Fibroblast of mammary gland (primary cell): ENCODE measurements at regions not wholly inside any gene's neighbourhood (a gene's known extent, or its start where the extent isn't known, plus 50 kb on each side); places are given as distances from the start of the nearest gene placed in this dataset.

Experiments used
- DNase-seq: peaks from one replicate; pipeline ENCODE4 v3.0.0-alpha.2; 2010; ENCODE audit warnings: low read depth
- H3K4me3 ChIP-seq: 2 replicates; pipeline ENCODE4 v1.5.1; 2011; ENCODE audit warnings: low read depth, mild to moderate bottlenecking, low read length, moderate library complexity; ENCODE audit not compliant: control insufficient read depth
- TF ChIP-seq, protein P1 (sequence below): conservative IDR thresholded peaks from 2 replicates; pipeline ENCODE4 v1.5.1; 2011; ENCODE audit warnings: low read depth, low read length, inconsistent platforms; ENCODE audit not compliant: control insufficient read depth, insufficient read depth

DNA sequence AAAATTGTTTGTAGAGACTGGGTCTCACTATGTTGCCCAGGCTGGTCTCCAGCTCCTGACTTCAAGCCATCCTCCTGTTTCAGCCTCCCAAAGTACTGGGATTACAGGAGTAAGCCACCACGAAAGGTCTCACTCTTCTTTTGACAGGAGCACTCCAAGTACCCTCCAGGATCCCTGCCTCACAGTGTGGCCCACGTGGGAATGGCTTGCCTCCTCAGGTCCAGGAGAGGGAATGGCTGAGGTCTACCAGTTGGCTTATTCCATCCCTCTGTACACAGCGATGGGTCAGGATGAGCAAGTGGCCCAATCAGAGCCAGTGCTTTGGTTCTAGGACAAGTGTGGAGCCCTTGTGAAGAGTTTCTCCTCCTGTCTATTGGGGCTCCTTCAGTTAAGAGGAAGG is 73.7 kb upstream of the ZNF423 start:
- DNase-seq: no peak
- no peak overlapping the region for H3K4me3 ChIP-seq
- TF ChIP-seq, protein P1, sequence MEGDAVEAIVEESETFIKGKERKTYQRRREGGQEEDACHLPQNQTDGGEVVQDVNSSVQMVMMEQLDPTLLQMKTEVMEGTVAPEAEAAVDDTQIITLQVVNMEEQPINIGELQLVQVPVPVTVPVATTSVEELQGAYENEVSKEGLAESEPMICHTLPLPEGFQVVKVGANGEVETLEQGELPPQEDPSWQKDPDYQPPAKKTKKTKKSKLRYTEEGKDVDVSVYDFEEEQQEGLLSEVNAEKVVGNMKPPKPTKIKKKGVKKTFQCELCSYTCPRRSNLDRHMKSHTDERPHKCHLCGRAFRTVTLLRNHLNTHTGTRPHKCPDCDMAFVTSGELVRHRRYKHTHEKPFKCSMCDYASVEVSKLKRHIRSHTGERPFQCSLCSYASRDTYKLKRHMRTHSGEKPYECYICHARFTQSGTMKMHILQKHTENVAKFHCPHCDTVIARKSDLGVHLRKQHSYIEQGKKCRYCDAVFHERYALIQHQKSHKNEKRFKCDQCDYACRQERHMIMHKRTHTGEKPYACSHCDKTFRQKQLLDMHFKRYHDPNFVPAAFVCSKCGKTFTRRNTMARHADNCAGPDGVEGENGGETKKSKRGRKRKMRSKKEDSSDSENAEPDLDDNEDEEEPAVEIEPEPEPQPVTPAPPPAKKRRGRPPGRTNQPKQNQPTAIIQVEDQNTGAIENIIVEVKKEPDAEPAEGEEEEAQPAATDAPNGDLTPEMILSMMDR: no peak

DNA sequence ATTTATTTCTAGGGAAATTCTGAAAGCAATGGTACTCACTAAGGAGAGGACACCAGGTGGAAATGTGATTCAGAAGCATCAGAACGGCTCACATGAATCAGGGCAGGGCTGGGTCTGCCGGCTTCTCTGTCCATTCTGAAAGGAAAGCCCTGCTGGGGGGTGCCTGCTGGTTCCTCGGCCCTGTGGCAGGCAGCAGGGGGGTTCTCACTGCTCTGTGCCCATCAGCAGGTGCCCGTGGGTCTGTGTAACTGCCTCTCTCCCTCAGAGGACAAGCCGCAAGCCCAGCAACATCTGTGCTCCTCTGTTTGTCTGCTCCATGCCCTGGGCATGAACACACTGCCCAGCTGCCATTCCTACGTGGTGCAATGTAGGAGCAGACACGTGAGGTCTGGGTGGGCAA is 74.9 kb upstream of the ZNF423 start:
- TF ChIP-seq, protein P1: no peak
- no peak overlapping the region for H3K4me3 ChIP-seq
- no peak for DNase-seq

DNA sequence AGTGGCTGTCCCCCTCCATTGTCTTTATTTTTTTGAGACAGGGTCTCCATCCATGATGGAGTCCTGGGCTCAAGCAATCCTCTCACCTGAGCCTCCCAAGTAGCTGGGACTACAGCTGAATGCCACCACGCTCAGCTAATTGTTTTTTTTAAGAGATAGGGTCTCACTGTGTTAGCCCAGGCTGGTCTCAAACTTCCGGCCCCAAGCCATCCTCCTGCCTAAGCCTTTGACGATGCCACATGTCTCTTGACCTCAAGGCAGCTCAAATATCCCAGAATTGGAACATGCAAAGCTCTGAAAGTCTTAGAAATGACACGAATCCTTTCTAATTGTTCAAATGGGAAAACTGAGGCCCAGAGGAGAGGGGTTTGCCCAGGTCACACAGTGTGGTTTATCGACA is 75.4 kb upstream of the ZNF423 start:
- no peak for DNase-seq
- TF ChIP-seq, protein P1: no peak

DNA sequence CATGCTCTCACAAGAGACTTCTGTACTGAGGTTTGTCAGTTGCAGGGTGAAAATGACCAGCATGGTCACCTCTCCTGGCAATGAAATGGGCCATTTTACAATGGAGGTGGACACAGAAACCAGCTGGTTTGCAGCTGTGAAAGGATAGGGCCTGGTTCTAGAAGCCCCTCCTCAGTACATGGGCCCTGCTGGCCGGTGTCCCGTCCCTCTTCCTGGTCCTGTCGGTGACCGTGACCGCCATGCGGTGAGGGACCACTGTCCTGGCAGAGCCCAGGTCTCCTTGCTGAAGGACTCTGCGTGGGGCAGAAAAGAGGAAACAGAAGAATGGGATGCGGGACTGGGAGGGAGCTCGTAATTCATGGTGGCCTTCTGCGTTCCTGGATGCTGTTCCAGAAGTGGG is 76.0 kb upstream of the ZNF423 start:
- no peak for DNase-seq
- TF ChIP-seq, protein P1: no peak
- H3K4me3 ChIP-seq: no peak overlapping the region

More for the DNA sequence above, 75.4 kb upstream of the ZNF423 start:
- H3K4me3 ChIP-seq: no peak overlapping the region

DNA sequence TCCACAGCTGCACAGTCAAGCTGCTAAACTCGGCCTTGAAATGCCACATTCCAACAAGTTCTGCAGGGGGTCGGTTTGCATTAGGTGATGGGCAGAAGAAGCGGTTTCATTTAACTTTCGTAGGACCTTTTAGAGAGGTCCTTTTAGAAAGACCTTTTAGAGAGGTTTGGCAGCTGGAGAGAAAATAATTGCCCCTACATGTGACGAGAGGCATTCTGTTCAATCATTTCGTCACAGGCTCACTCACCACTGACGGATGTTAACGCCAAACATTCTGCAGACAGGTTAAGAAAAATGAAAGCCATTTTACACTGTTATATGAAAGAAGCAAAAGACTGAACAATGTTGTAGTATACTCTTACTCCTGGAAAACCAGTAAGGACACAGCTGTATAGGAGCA is 76.5 kb upstream of the ZNF423 start:
- TF ChIP-seq, protein P1: no peak
- H3K4me3 ChIP-seq: no peak overlapping the region
- DNase-seq: no peak

DNA sequence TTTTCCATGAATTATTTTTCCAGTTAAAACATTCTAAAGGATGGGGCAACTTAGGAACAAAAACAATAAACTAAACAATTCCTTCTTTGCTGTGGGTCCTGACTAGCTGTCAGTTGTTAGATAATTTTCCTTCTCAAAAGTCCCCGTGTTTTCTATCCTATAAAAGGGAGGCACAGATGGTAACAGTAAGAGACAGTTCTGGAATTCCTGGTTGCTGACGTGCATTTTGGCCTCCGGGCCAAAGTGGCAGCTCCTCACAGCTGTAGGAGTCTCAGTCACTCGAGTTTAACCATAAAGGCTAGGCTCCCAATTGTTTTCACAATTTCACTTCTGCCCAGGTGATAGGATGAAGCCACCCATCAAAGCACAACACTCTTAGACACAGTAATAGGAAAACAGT is 77.0 kb upstream of the ZNF423 start:
- no peak overlapping the region for H3K4me3 ChIP-seq
- peak; percentile 30 for DNase-seq
- TF ChIP-seq, protein P1: no peak

DNA sequence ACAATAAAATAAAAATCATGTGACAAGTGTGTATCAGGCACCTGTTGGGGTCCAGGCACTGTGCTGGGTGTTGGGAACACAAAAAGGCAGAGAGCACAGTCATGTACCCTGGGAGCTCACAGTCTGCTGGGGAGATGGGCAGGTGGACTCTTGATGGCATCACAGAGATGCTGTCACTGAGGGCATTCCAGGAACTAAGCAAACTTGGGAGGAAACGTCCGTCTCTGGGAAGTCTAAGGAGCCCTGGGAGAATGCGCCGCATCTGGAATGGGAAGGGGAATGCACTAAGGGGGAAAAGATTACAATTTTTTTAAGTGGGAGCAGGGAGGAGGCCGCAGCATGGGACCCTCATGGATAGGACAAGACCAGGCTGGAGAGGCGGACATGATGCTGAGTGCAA is 80.9 kb upstream of the ZNF423 start:
- TF ChIP-seq, protein P1: no peak
- no peak overlapping the region for H3K4me3 ChIP-seq
- DNase-seq: no peak
